Endodermal cell (in vitro differentiated cells): ENCODE measurements at regions not wholly inside any gene's neighbourhood (a gene's known extent, or its start where the extent isn't known, plus 50 kb on each side); places are given as distances from the start of the nearest gene placed in this dataset.

Source experiments
- DNase-seq: peaks from one replicate; pipeline ENCODE4 v3.0.0-alpha.2; 2017
- H3K27ac ChIP-seq: 2 replicates; pipeline ENCODE4 v1.5.1; 2013; ENCODE audit warnings: mild to moderate bottlenecking, low read depth, low read length, moderate library complexity
- H3K27me3 ChIP-seq: 2 replicates; pipeline ENCODE4 v1.6.1; 2013; ENCODE audit warnings: mild to moderate bottlenecking, low read length, moderate library complexity; ENCODE audit not compliant: insufficient read depth, control insufficient read depth, poor library complexity, severe bottlenecking
- H3K36me3 ChIP-seq: 2 replicates; pipeline ENCODE4 v1.7.0; 2013; ENCODE audit warnings: mild to moderate bottlenecking, low read length, moderate library complexity; ENCODE audit not compliant: control insufficient read depth, insufficient read depth
- H3K4me1 ChIP-seq: one replicate; pipeline ENCODE4 v1.7.0; 2013; ENCODE audit warnings: low read length; ENCODE audit not compliant: control insufficient read depth, insufficient read depth
- H3K4me3 ChIP-seq: 2 replicates; pipeline ENCODE4 v1.5.1; 2013; ENCODE audit warnings: mild to moderate bottlenecking, low read length, moderate library complexity
- H3K9ac ChIP-seq: 2 replicates; pipeline ENCODE4 v1.6.1; 2013; ENCODE audit warnings: mild to moderate bottlenecking, low read length, moderate library complexity; ENCODE audit not compliant: poor library complexity, severe bottlenecking; ENCODE audit errors: extremely low read depth
- H3K9me3 ChIP-seq: 2 replicates; pipeline ENCODE4 v1.6.1; 2013; ENCODE audit warnings: mild to moderate bottlenecking, low read length, moderate library complexity; ENCODE audit not compliant: control insufficient read depth
- H3K27ac Mint-ChIP-seq: 2 replicates; pipeline ENCODE4 v1.8.0; 2020; ENCODE audit warnings: mixed read lengths
- H3K27me3 Mint-ChIP-seq: 2 replicates; pipeline ENCODE4 v1.8.0; 2021; ENCODE audit warnings: mild to moderate bottlenecking, mixed read lengths; ENCODE audit not compliant: insufficient read depth
- H3K36me3 Mint-ChIP-seq: 2 replicates; pipeline ENCODE4 v1.8.0; 2020; ENCODE audit warnings: low read depth, mixed read lengths
- H3K4me1 Mint-ChIP-seq: 2 replicates; pipeline ENCODE4 v1.8.0; 2020; ENCODE audit warnings: mixed read lengths
- H3K4me3 Mint-ChIP-seq: 2 replicates; pipeline ENCODE4 v1.8.0; 2020; ENCODE audit warnings: mild to moderate bottlenecking, moderate library complexity, mixed read lengths
- H3K9me3 Mint-ChIP-seq: 2 replicates; pipeline ENCODE4 v1.8.0; 2020; ENCODE audit warnings: mild to moderate bottlenecking, mixed read lengths
- CTCF ChIP-seq: fragments of 200-600 bp; sonication (generic); conservative IDR thresholded peaks from 2 replicates; pipeline ENCODE4 v1.5.0; 2021; ENCODE audit warnings: antibody characterized with exemption, mild to moderate bottlenecking
- WGBS, 2 experiments: methylation state at CpG; one replicate each; pipeline versions ENCODE4 v1.1.5 to v1.1.7; 2013; ENCODE audit warnings: missing lambda C conversion rate in 2 of 2, mixed read lengths in 1 of 2; ENCODE audit not compliant: insufficient coverage in 1 of 2, insufficient read length in 1 of 2; 5-methylcytosine and 5-hydroxymethylcytosine counted together

GRCh38 chr13:40269086-40269485, 397.4 kb downstream of the FOXO1 start:
- no peak for DNase-seq
- no peak overlapping the region for H3K27ac ChIP-seq
- H3K9me3 ChIP-seq, result no peaks in the 10 kb centered on the region
- TF ChIP-seq CTCF, result no peak
- no peaks in the 10 kb centered on the region for H3K27me3 Mint-ChIP-seq
- no peak overlapping the region for H3K9ac ChIP-seq
- no peak overlapping the region for H3K4me3 Mint-ChIP-seq
- no peaks in the 10 kb centered on the region for H3K36me3 Mint-ChIP-seq
- H3K27me3 ChIP-seq, result no peaks in the 10 kb centered on the region
- H3K4me1 ChIP-seq, result no peaks in the 10 kb centered on the region
- H3K9me3 Mint-ChIP-seq, result no peaks in the 10 kb centered on the region
- H3K4me1 Mint-ChIP-seq, result peaks cover 8% of the 10 kb centered on the region
- no peak overlapping the region for H3K4me3 ChIP-seq
- H3K27ac Mint-ChIP-seq, result no peak overlapping the region
- WGBS, 2 experiments, result 94 to 96% methylated on average over 2 of the region's 2 CpGs
- H3K36me3 ChIP-seq, result no peaks in the 10 kb centered on the region

DNA sequence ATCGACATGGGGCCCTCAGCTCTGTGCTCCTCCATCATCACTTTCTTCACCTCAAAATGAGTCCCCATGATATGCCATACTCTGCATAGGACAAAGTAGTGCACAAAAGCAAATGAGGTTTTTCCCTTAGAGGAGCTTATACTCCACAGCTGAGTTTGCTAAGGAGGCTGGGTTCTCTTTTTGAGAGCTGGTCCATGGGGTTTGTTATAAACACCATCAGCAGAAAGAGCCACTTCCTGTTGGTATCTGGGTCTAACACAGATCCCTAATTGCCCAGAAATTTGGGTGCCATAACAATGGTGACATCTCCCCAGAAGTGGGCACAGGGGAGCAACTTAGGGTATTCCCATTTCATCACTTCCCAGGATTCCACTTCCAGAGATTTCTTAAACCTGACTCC, 395.7 kb downstream of the FOXO1 start:
- Histone ChIP-seq H3K27ac (no peak overlapping the region), H3K27me3 (no peaks in the 10 kb centered on the region), H3K9ac (no peak overlapping the region), H3K36me3 (no peaks in the 10 kb centered on the region), H3K4me3 (no peak overlapping the region), H3K4me1 (no peaks in the 10 kb centered on the region), H3K9me3 (no peaks in the 10 kb centered on the region)
- peaks cover 8% of the 10 kb centered on the region for H3K4me1 Mint-ChIP-seq
- TF ChIP-seq CTCF, result no peak
- H3K27ac Mint-ChIP-seq, result no peak overlapping the region
- DNase-seq, result no peak
- no peaks in the 10 kb centered on the region for H3K36me3 Mint-ChIP-seq
- whole genome bisulfite sequencing, 2 experiments, result 87 to 100% methylated on average over 1 of the region's 1 CpG
- peaks cover 1% of the 10 kb centered on the region for H3K27me3 Mint-ChIP-seq
- no peak overlapping the region for H3K4me3 Mint-ChIP-seq
- no peaks in the 10 kb centered on the region for H3K9me3 Mint-ChIP-seq

DNA sequence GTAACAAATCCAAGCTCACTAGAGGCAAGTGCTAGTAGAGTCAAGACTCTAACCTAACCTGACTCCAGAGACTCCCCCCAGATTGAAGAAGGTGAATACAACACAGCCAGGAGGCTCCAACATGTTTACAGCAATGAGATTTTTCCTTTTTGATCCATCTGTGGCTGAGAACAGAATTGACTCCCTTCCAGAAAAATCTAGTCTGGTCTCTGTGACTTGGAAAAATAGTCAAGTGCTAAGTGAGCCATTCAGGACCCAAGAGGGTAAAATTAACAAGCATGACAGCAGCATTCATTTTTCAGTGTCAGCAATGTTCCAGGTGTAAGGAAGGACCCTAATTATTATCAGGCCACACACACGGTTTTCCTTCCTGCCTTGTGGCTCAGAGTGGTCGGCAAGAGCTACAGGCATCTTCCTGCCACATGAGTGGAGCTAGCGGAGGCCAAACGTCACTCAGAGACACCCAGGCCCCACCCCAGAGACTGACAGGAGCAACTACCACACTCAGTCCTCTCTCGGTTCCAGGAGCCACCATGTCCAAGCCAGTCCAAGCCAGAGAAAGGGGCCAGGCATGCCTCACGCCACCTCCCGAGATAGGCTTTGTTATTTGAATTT, 395.1 kb downstream of the FOXO1 start:
- H3K27ac ChIP-seq, result no peak overlapping the region

More for the DNA sequence above, 395.1 kb downstream of the FOXO1 start:
- 91% methylated on average over 7 of the region's 7 CpGs; no CpG with 5 or more reads in 1 of the 2 experiments for WGBS, 2 experiments
- no peaks in the 10 kb centered on the region for H3K9me3 ChIP-seq
- no peak for DNase-seq
- no peak overlapping the region for H3K9ac ChIP-seq
- H3K4me1 ChIP-seq, result no peaks in the 10 kb centered on the region
- Mint-ChIP-seq H3K4me3 (no peak overlapping the region), H3K36me3 (no peaks in the 10 kb centered on the region), H3K27me3 (peaks cover 1% of the 10 kb centered on the region), H3K9me3 (no peaks in the 10 kb centered on the region), H3K27ac (no peak overlapping the region), H3K4me1 (peaks cover 7% of the 10 kb centered on the region)
- H3K27me3 ChIP-seq, result no peaks in the 10 kb centered on the region
- no peaks in the 10 kb centered on the region for H3K36me3 ChIP-seq
- H3K4me3 ChIP-seq, result no peak overlapping the region
- TF ChIP-seq CTCF, result no peak
